ENCODE measurements at regions not wholly inside any gene's neighbourhood (a gene's known extent, or its start where the extent isn't known, plus 50 kb on each side); places are given as distances from the start of the nearest gene placed in this dataset.

DNA sequence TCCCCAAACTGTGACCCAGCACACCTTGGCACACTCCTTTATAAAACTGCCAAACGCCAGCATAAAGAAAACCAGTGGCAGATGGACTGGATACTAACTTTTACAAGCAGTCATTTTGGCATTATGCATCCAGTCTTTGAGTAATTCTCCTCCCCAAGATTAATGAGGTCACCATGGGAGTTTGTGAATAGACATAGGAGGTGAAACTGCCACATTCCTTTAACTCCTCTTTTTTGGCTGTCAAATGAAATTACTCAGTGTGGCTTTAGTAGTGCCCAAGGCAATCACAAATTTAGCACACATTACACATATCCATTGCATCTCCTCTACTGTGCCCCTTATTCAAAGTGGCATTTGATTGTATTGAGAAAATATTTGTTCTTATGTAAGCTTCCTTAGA lies 315.3 kb upstream of the FGF13 start:
- intact Hi-C loops (cut with DNase I) = no loop called here
- Histone ChIP-seq H3K9me3 (no peaks in the 10 kb centered on the region), H3K4me3 (no peak overlapping the region), H3K27me3 (no peaks in the 10 kb centered on the region), H3K4me1 (no peaks in the 10 kb centered on the region), H3K36me3 (no peaks in the 10 kb centered on the region), H3K27ac (no peak overlapping the region)
- WGBS, 2 donors = 33% methylated on average over 1 of the region's 1 CpG
- TF ChIP-seq, protein P1, sequence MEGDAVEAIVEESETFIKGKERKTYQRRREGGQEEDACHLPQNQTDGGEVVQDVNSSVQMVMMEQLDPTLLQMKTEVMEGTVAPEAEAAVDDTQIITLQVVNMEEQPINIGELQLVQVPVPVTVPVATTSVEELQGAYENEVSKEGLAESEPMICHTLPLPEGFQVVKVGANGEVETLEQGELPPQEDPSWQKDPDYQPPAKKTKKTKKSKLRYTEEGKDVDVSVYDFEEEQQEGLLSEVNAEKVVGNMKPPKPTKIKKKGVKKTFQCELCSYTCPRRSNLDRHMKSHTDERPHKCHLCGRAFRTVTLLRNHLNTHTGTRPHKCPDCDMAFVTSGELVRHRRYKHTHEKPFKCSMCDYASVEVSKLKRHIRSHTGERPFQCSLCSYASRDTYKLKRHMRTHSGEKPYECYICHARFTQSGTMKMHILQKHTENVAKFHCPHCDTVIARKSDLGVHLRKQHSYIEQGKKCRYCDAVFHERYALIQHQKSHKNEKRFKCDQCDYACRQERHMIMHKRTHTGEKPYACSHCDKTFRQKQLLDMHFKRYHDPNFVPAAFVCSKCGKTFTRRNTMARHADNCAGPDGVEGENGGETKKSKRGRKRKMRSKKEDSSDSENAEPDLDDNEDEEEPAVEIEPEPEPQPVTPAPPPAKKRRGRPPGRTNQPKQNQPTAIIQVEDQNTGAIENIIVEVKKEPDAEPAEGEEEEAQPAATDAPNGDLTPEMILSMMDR (IDR thresholded peaks at IDR 0.05) = no peak
- TF ChIP-seq POLR2A (IDR thresholded peaks at IDR 0.05) = no peak
- DNase-seq = no peak

DNA sequence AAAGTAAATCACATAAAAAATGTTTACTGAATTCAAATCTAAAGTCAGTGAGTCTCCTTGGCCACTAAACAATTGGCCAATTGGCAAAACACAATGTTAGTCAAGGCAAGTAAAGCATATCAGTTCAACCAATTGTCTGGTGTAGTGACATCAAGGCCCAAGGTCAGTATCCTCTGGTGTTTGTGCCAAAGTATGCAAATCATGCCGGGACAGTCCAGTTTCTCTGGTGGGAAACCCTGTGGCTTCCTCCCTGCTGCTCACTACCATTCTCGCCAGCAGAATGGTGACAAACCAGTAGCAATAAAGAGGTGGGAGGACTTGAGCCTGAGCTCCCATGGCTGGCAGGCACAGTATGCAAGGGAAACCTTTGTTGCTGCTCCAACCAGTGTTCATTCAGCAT lies 314.9 kb upstream of the FGF13 start:
- 68 to 80% methylated on average over 1 to 2 of the region's 2 CpGs for WGBS, 2 donors
- H3K4me3 ChIP-seq = no peak overlapping the region

DNA sequence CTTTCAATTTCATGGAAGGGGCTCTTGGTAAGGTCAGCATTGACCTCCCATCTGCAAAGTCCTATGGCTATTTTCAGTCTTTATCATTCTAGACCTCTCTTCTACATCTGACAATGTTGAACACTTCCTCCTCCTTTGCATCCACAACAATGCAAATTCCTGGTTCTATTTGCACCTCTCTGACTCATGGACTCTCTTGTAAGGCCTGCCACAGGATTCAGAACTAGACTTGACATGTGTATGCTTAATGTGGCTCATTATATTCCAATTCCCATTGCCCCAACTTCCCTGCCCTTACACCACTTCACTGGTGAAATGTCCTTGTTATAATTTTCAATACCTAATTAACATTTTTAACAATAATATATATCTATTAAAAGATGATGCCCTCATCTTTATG lies 314.3 kb upstream of the FGF13 start:
- intact Hi-C loops (cut with DNase I) = no loop called here

More for the DNA sequence above, 314.9 kb upstream of the FGF13 start:
- Histone ChIP-seq H3K36me3 (no peaks in the 10 kb centered on the region), H3K9me3 (no peaks in the 10 kb centered on the region), H3K4me1 (no peaks in the 10 kb centered on the region), H3K27ac (no peak overlapping the region), H3K27me3 (no peaks in the 10 kb centered on the region)
- TF ChIP-seq, protein P1 (IDR thresholded peaks at IDR 0.05) = no peak
- no peak for TF ChIP-seq POLR2A (IDR thresholded peaks at IDR 0.05)
- intact Hi-C loops (cut with DNase I) = no loop called here
- DNase-seq = no peak

DNA sequence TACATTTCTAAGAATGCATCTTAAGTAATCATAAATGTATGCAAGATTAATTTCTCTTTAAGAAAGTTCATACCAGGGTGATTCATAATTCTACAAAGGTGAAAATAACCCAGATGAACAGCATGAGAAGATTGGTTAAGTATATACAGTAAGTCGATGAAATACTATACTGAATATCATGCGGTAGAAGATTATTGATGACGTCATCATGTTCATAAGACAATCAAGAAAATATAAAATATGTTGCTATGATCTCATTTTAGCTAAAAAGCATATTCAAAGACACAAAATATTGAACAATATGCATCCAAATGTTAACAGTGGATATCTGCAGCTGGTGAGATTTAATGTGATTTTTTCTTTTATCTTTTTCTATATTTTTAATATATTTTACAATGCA lies 312.0 kb upstream of the FGF13 start:
- TF ChIP-seq POLR2A (IDR thresholded peaks at IDR 0.05) = no peak
- TF ChIP-seq, protein P1 (IDR thresholded peaks at IDR 0.05) = no peak
- H3K27ac ChIP-seq = no peak overlapping the region
- WGBS, 2 donors = 49 to 67% methylated on average over 3 of the region's 3 CpGs
- no peaks in the 10 kb centered on the region for H3K36me3 ChIP-seq
- H3K9me3 ChIP-seq = no peaks in the 10 kb centered on the region
- intact Hi-C loops (cut with DNase I) = no loop called here
- no peaks in the 10 kb centered on the region for H3K27me3 ChIP-seq
- no peak for DNase-seq
- no peaks in the 10 kb centered on the region for H3K4me1 ChIP-seq
- no peak overlapping the region for H3K4me3 ChIP-seq

More for the DNA sequence above, 314.3 kb upstream of the FGF13 start:
- H3K4me1 ChIP-seq = no peaks in the 10 kb centered on the region
- TF ChIP-seq, protein P1 (IDR thresholded peaks at IDR 0.05) = no peak
- no peak for TF ChIP-seq POLR2A (IDR thresholded peaks at IDR 0.05)
- no peaks in the 10 kb centered on the region for H3K9me3 ChIP-seq
- H3K27ac ChIP-seq = no peak overlapping the region
- no peak overlapping the region for H3K4me3 ChIP-seq
- no peak for DNase-seq
- no peaks in the 10 kb centered on the region for H3K27me3 ChIP-seq
- no peaks in the 10 kb centered on the region for H3K36me3 ChIP-seq

DNA sequence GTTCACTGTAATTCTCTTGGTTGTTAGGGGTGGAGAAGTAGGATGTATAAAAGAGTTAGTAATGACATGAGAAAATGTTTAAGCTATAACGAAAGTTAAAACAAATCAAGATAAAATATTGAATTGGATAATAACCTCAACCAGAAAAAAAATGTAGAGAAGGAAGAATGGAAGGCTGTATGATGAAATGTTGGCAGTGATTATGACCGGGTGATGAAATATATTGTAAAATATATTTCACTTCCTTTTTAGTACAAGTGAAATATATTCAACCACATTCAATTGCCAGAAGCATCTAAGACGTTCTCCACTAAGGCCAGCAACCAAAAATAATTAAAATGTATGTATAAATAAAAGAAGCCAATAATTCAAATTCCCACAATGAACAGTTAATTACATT lies 309.3 kb upstream of the FGF13 start:
- Histone ChIP-seq H3K4me3 (no peak overlapping the region), H3K27ac (no peak overlapping the region), H3K36me3 (no peaks in the 10 kb centered on the region), H3K9me3 (no peaks in the 10 kb centered on the region), H3K27me3 (no peaks in the 10 kb centered on the region), H3K4me1 (no peaks in the 10 kb centered on the region)
- 56 to 57% methylated on average over 2 to 3 of the region's 3 CpGs for WGBS, 2 donors
- no peak for TF ChIP-seq POLR2A (IDR thresholded peaks at IDR 0.05)
- TF ChIP-seq, protein P1 (IDR thresholded peaks at IDR 0.05) = no peak
- intact Hi-C loops (cut with DNase I) = no loop called here
- no peak for DNase-seq

Measured in esophagus squamous epithelium (tissue), 5 donors.